HG03520 (cell line): ENCODE measurements at regions not wholly inside any gene's neighbourhood (a gene's known extent, or its start where the extent isn't known, plus 50 kb on each side); places are given as distances from the start of the nearest gene placed in this dataset.
"Not testable (repeated sequence)": the region's sequence is repeated elsewhere in the genome, so short reads cannot be mapped to it uniquely, and the experiment has no call there.

Source experiments
- ATAC-seq: cut with Tn5 transposase; IDR thresholded peaks from one replicate; pipeline ENCODE4 v1.9.1; 2021; ENCODE audit warnings: mild to moderate bottlenecking, moderate library complexity; ENCODE audit not compliant: unreplicated experiment

DNA sequence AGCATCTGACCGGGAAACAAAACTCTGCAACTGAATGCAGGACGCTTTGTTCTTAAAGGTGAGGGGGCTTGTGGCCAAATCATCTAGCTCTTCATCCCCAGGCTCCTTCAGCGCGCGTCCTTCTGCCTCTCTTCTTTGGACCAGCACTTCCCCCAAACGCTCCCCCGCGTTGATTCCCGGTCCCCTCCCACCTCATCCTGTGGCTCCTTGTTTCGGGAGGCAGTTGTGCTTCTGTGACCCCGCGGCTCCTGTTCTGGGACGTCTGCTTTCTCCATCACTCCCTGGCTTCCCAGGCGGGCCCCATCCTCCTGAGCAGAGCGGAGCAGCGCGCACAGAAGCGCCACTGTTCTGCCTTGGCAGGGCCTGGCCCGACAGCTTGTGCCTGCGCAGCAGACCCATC lies 109.7 kb upstream of the ZNG1E start:
- ATAC-seq: not testable (repeated sequence)

DNA sequence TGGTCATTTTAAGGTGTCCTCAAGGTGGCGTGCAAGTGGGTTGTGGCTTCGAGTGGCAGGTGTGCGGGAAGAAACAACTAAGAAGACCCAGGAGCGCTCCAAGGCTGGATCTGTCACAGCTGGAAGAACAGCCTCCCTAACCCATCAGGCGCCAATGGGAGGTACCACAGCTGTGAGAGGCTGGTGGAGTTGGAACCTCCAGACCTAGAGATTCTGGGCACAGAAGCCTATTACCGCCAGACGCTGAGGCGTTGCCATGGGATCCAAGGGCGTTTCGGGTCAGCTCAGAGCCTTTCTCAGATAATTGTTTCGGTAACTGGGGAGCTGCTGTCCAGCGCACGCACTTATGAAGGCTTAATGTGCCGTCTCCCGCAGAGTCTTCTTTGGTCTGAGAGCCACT lies 156.7 kb upstream of the ZNG1E start:
- ATAC-seq: not testable (repeated sequence)

GRCh38 chr9:65514465-65514864 lies 161.3 kb upstream of the ZNG1E start:
- ATAC-seq: not testable (repeated sequence)

DNA sequence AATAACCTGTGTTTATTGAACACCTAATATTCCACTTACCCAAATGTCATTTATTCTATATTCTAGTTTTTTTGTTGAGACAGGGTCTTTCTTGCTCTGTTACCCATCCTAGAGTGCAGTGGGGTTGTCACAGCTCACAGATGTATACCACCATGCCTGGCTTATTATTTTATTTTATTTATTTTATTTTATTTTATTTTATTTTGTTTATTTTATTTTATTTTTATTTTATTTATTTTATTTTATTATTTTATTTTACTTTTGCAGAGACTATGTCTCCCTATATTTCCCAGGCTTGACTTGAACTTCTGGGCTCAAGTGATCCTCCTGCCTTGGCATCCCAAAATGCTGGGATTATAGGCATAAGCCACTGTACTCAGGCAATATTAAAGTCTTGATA lies 167.8 kb upstream of the ZNG1E start:
- not testable (repeated sequence) for ATAC-seq

GRCh38 chr9:65504686-65505085 lies 171.0 kb upstream of the ZNG1E start:
- not testable (repeated sequence) for ATAC-seq

DNA sequence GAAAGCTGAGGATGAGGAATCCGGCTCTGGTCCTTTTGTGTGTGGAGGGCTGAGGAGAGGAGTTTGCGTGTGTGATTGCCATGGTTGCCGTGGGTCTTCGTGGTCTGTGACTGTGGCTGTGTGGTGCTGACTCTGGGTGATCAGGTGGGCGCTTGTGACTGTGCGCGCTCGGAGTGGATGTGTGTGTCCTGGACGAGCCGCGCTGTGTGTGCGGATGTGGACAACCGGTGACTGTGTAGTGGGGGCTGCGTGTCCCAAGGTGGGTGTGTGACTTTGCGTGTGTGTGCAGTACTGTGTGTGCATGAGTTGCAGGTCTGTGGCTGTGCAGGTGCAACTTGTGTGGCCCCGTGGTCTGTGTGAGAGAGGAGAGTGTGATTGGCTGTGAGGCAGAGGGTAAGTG lies 172.0 kb upstream of the ZNG1E start:
- ATAC-seq: not testable (repeated sequence)

DNA sequence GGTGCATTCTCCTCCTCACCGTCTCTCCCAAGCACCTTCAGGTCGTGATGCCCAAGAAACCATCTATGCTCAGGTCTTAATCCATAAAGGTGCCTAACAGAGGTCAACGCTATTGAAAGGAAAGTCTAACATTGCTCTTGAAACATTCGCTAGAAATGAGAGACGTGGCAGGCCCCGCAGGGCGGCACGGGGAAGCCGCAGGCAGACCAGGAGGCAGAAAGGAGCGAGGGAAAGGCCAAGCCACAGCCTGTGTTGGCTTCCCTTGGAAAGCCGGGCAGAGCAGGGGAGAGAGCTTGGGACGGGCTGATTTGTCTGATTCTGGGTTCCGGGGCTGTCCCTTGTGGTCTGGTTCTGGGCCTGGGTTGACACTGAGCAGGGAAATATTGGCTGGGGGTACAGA lies 192.8 kb upstream of the ZNG1E start:
- ATAC-seq: not testable (repeated sequence)

DNA sequence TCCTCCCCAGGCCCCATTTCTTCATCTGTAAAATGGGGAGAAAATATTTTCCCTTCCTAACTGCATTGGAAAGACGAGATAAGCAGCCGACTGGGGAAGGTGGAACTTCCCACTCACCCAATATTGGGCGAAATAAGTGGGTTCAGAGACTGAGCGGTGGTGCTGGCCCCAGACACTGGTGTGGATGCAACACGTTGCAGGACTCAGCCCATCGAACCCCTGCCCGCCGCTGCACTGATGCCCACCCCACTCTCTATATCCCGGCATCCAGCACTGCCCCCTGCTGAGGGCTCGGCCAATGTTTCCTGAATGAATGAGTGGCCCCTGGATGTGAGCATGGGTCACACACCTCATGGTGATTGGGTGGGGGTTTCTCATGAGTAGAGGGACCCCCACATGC lies 194.4 kb upstream of the ZNG1E start:
- ATAC-seq: not testable (repeated sequence)

DNA sequence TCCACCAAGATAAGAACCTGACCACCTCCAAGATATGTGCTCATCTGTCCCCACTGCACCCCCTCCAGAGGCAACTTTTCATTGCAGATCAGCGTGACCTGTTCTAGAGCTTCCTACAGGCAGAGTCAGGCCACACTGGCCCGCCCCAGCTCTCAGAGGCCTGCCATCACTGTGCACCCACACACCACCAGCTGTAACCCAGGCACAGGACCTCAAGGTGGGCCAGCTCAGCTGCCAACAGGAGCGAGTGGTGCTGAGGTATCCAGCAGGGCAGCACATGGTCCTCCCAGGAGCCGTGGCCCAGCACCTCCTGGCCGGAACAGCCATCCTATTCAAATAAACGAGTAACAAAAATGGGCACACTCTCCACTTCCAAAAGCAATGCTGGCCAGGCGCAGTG lies 189.9 kb upstream of the FOXD4L5 start:
- ATAC-seq: not testable (repeated sequence)

DNA sequence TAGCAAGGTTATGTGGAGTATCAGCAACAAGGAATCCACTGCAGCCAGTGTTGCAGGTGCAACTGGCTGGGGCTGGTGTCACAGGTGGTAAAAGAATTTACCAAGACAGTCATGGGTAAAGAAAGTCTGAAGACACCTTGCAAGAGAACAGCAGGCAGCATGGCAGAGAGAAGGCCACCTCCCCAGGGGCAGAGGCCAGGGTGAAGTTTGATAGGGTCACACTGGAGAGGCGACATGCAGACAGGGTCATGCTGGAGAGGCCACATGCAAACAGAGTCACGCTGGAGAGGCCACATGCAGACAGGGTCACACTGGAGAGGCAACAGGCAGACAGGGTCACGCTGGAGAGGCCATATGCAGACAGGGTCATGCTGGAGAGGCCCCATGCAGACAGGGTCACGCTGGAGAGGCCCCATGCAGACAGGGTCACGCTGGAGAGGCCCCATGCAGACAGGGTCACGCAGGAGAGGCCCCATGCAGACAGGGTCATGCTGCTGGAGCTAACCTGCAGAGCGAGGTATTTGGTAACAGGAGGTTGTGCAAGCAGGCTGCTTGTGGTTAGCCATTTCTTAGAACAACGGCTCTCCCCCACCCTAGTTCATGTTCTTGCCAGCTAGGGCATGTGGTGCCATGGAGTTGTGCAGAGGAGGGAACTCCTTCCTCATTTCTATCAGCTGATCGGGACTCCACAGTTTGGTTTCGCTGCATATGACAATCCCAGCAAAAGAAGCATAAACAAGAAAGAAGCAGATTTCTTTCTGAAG lies 188.2 kb upstream of the FOXD4L5 start:
- not testable (repeated sequence) for ATAC-seq

- ATAC-seq: not testable (repeated sequence)
Measured at GRCh38 chr9:65471106-65471505, 186.1 kb upstream of the FOXD4L5 start.

DNA sequence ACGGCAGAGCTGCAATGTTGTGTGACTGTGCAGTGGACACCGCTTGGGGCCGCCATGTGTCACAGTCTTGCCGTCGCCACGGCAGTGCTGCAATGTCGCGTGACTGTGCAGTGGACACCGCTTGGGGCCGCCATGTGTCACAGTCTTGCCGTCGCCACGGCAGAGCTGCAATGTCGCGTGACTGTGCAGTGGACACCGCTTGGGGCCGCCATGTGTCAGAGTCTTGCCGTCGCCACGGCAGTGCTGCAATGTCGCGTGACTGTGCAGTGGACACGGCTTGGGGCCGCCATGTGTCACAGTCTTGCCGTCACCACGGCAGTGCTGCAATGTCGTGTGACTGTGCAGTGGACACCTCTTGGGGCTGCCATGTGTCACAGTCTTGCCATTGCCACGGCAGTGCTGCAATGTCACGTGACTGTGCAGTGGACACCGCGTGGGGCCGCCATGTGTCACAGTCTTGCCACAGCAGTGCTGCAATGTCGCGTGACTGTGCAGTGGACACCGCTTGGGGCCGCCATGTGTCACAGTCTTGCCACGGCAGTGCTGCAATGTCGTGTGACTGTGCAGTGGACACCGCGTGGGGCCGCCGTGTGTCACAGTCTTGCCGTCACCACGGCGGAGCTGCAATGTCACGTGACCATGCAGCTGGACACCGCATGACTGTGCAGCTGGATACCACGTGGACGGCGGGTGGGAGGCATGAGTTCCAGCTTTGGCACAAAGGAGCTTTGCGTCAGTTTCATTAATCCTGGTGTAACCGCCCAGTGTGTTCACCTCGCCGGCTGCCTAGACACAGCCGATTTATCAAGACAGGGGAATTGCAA lies 182.1 kb upstream of the FOXD4L5 start:
- not testable (repeated sequence) for ATAC-seq

DNA sequence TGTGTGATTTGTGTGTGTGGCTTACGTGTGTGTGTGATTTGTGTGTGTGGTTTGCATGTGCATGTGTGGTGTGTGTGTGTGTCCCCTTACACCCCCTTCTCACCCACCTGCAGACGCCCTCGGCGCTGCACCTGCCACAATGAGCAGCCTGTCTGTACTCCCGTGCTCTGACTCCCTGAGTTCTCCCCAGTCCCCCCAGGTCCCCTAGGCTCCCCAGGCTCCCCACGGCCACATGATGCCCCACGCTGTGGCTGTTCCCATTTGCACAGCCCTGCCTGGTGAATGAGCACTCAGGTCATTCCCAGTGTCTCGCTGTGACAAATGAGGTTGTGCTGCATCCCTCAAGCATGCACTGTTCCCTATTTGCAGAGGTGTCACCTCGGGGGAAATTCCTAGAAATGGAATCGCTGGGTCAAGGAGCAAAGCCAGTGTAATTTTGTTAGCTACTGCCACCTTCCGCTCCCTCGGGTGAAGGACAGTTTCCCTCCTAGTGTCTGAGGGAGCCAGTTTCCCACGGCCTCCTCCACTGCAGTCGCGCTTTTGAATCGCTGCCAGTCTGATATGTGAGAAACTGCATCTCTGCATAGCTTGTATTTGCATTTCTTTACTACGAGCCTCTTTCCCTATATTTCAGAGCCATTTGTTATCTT lies 180.4 kb upstream of the FOXD4L5 start:
- ATAC-seq: not testable (repeated sequence)

DNA sequence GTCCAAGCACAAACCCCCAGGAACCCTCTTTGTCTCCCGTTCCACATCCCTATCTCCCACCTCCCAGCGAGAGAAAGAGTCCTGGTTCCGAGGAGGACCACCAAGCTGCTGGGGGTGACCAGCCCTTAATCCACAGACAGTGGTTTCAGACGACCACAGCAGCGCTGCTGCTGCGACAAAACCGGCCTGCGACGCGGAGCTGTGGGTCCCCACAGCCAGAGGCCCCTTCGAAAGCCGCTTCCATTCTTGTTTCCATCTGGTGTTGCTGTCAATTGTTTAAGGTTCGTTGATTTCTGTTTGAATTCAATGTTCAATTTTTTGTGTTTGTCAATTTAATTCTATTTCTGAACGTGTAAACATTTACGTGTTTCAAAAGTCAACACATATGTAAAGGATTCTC lies 177.5 kb upstream of the FOXD4L5 start:
- ATAC-seq: not testable (repeated sequence)

GRCh38 chr9:65459756-65460320 lies 174.8 kb upstream of the FOXD4L5 start:
- no peak for ATAC-seq

DNA sequence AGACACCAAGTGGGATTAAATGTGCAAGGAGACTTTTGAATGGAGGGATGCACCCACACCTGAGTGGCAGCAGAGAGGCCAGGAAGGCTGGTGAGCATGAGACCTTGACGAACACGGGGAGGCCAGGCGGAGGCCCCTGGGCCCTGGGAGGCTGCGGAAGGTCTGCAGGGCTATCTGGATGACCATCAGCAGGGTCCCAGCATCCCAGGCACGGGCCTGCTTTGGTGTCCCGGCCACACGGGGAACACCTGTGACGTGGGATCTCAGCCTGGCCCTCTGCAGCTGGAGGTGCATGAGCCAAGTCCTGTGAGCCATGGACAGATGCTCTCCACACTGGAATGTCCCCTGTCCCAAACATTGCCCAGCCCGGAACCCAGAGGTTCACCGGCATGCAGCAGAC lies 174.0 kb upstream of the FOXD4L5 start:
- ATAC-seq: no peak

GRCh38 chr9:65458465-65458864 lies 173.5 kb upstream of the FOXD4L5 start:
- no peak for ATAC-seq

GRCh38 chr9:65456991-65457390 lies 172.0 kb upstream of the FOXD4L5 start:
- not testable (repeated sequence) for ATAC-seq

- ATAC-seq: not testable (repeated sequence)
Measured at GRCh38 chr9:65455751-65456647, 171.0 kb upstream of the FOXD4L5 start.

DNA sequence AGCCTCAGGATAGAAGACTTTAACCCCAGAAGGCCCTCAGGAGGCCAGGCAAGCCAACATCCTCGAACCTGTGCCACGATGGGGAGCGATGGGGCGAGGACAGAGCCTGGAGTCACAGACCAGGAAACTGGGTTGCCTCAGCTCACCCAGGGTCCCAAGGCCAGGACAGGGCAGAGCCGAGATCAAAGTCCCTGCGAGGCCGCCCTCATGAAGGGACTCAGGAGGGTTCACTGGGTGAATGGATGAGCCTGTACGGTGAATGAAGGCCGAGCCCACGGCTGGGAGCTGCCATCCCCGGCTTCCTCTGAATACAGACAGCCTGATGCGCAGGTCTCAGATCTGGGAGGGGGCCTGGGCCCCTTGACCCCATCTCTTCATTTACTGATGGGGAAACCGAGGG lies 170.1 kb upstream of the FOXD4L5 start:
- ATAC-seq: not testable (repeated sequence)
